Loucy (cell line): ENCODE measurements at regions not wholly inside any gene's neighbourhood (a gene's known extent, or its start where the extent isn't known, plus 50 kb on each side); places are given as distances from the start of the nearest gene placed in this dataset.

Experiments used
- EZH2phosphoT487 ChIP-seq: fragments of 200-600 bp; IDR thresholded peaks from 2 replicates; pipeline ENCODE4 v1.6.1; 2018; ENCODE audit warnings: antibody characterized with exemption, mild to moderate bottlenecking, moderate library complexity, borderline replicate concordance
- TF ChIP-seq, protein P1 (sequence below): fragments of 200-600 bp; sonication (generic); conservative IDR thresholded peaks from 2 replicates; pipeline ENCODE4 v1.5.1; 2014; ENCODE audit warnings: mild to moderate bottlenecking, antibody characterized with exemption, low read length

GRCh38 chrX:39829965-39830364 is 267.8 kb downstream of the BCOR start:
- TF ChIP-seq, protein P1, sequence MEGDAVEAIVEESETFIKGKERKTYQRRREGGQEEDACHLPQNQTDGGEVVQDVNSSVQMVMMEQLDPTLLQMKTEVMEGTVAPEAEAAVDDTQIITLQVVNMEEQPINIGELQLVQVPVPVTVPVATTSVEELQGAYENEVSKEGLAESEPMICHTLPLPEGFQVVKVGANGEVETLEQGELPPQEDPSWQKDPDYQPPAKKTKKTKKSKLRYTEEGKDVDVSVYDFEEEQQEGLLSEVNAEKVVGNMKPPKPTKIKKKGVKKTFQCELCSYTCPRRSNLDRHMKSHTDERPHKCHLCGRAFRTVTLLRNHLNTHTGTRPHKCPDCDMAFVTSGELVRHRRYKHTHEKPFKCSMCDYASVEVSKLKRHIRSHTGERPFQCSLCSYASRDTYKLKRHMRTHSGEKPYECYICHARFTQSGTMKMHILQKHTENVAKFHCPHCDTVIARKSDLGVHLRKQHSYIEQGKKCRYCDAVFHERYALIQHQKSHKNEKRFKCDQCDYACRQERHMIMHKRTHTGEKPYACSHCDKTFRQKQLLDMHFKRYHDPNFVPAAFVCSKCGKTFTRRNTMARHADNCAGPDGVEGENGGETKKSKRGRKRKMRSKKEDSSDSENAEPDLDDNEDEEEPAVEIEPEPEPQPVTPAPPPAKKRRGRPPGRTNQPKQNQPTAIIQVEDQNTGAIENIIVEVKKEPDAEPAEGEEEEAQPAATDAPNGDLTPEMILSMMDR: no peak
- TF ChIP-seq EZH2phosphoT487: no peak
